Osteoblast (primary cell): ENCODE measurements at regions not wholly inside any gene's neighbourhood (a gene's known extent, or its start where the extent isn't known, plus 50 kb on each side); places are given as distances from the start of the nearest gene placed in this dataset.
"Not testable (repeated sequence)": the region's sequence is repeated elsewhere in the genome, so short reads cannot be mapped to it uniquely, and the experiment has no call there.

Experiments used
- DNase-seq: peaks from one replicate; pipeline ENCODE4 v3.0.0; 2011; ENCODE audit warnings: low spot score, mixed read lengths; ENCODE audit not compliant: insufficient read length; ENCODE audit errors: missing footprints
- H2AFZ ChIP-seq: 2 replicates; pipeline ENCODE4 v1.6.0; 2011; ENCODE audit warnings: mild to moderate bottlenecking, low read length
- H3K27ac ChIP-seq: 2 replicates; pipeline ENCODE4 v1.5.1; 2011; ENCODE audit warnings: mild to moderate bottlenecking, low read depth, low read length, moderate library complexity
- H3K27me3 ChIP-seq: 2 replicates; pipeline ENCODE4 v1.6.0; 2012; ENCODE audit warnings: mild to moderate bottlenecking, control low read depth, inconsistent platforms, low read length, moderate library complexity; ENCODE audit not compliant: insufficient read depth
- H3K36me3 ChIP-seq: 2 replicates; pipeline ENCODE4 v1.5.1; 2011; ENCODE audit warnings: mild to moderate bottlenecking, low read length, control low read depth, moderate library complexity; ENCODE audit not compliant: insufficient read depth
- H3K4me1 ChIP-seq: 2 replicates; pipeline ENCODE4 v1.5.1; 2011; ENCODE audit warnings: mild to moderate bottlenecking, low read length, control low read depth, moderate library complexity; ENCODE audit not compliant: insufficient read depth
- H3K4me2 ChIP-seq: 2 replicates; pipeline ENCODE4 v1.6.0; 2011; ENCODE audit warnings: mild to moderate bottlenecking, low read length; ENCODE audit not compliant: insufficient read depth
- H3K4me3 ChIP-seq: fragments of 200-600 bp; sonication (generic); 3 replicates; pipeline ENCODE4 v1.5.1; 2012; ENCODE audit warnings: mild to moderate bottlenecking, low read length, inconsistent platforms; ENCODE audit not compliant: insufficient read depth
- H3K79me2 ChIP-seq: 2 replicates; pipeline ENCODE4 v1.6.0; 2012; ENCODE audit warnings: mild to moderate bottlenecking, low read length, control low read depth, inconsistent platforms; ENCODE audit not compliant: insufficient read depth
- H3K9me3 ChIP-seq: 2 replicates; pipeline ENCODE4 v1.5.1; 2011; ENCODE audit warnings: low read depth, low read length, control low read depth
- H4K20me1 ChIP-seq: 2 replicates; pipeline ENCODE4 v1.6.0; 2012; ENCODE audit warnings: mild to moderate bottlenecking, low read length, control low read depth; ENCODE audit not compliant: insufficient read depth
- TF ChIP-seq, protein P1 (sequence below): IDR thresholded peaks from 2 replicates; pipeline ENCODE4 v1.5.1; 2011; ENCODE audit warnings: mild to moderate bottlenecking, low read depth, low read length, moderate library complexity; ENCODE audit errors: extremely low read depth

- Histone ChIP-seq H4K20me1 (no peaks in the 10 kb centered on the region), H3K4me2 (no peak overlapping the region), H3K79me2 (no peaks in the 10 kb centered on the region), H2AFZ (no peak overlapping the region), H3K4me3 (no peak overlapping the region), H3K9me3 (peaks cover 2% of the 10 kb centered on the region), H3K4me1 (no peaks in the 10 kb centered on the region), H3K27ac (no peak overlapping the region), H3K36me3 (no peaks in the 10 kb centered on the region), H3K27me3 (no peaks in the 10 kb centered on the region)
- TF ChIP-seq, protein P1, sequence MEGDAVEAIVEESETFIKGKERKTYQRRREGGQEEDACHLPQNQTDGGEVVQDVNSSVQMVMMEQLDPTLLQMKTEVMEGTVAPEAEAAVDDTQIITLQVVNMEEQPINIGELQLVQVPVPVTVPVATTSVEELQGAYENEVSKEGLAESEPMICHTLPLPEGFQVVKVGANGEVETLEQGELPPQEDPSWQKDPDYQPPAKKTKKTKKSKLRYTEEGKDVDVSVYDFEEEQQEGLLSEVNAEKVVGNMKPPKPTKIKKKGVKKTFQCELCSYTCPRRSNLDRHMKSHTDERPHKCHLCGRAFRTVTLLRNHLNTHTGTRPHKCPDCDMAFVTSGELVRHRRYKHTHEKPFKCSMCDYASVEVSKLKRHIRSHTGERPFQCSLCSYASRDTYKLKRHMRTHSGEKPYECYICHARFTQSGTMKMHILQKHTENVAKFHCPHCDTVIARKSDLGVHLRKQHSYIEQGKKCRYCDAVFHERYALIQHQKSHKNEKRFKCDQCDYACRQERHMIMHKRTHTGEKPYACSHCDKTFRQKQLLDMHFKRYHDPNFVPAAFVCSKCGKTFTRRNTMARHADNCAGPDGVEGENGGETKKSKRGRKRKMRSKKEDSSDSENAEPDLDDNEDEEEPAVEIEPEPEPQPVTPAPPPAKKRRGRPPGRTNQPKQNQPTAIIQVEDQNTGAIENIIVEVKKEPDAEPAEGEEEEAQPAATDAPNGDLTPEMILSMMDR, result no peak
- DNase-seq, result no peak
These were observed 493.5 kb upstream of the IMPG1 start for GRCh38 chr6:76565932-76566331.

DNA sequence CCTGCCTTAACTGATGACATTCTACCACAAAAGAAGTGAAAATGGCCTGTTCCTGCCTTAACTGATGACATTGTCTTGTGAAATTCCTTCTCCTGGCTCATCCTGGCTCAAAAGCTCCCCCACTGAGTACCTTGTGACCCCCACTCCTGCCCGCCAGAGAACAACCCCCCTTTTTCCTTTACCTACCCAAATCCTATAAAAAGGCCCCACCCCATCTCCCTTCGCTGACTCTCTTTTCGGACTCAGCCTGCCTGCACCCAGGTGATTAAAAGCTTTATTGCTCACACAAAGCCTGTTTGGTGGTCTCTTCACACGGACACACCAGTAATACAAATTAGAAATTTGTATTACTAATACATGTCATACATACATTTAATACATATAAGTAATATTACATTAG is 489.9 kb upstream of the IMPG1 start:
- H2AFZ ChIP-seq, H3K79me2 ChIP-seq, H3K27me3 ChIP-seq, H4K20me1 ChIP-seq, H3K4me2 ChIP-seq, H3K36me3 ChIP-seq, H3K4me3 ChIP-seq, H3K27ac ChIP-seq, DNase-seq, H3K9me3 ChIP-seq, H3K4me1 ChIP-seq: not testable (repeated sequence)

DNA sequence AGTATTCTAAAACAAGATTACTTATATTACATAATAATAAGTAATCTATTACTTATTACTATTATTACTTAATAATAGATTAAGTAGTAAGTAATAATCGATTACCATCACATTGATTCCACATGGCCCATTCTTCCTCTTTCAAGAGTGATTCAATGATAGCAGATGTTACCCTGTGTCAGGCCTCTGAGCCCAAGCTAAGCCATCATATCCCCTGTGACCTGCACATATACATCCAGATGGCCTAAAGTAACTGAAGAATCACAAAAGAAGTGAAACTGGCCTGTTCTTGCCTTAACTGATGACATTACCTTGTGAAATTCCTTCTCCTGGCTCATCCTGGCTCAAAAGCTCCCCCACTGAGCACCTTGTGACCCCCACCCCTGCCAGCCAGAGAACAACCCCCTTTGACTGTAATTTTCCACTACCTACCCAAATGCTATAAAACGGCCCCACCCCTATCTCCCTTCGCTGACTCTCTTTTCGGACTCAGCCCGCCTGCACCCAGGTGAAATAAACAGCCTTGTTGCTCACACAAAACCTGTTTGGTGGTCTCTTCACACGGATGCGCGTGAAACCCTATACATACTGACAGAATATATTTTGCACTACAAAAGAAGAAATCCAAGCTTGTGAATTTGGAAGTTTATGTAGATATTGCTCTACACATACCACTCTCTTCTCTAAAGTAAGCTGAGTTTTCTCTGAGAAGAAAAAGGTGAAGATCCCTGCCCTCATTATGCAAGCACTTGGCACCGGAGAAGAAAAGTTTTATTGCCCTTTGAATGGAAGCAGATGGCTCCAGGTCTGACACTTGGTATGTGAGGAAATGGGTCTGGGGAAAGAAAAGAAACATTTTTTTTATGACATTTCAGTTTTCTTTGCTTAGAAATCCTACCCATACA is 488.6 kb upstream of the IMPG1 start:
- H2AFZ ChIP-seq, DNase-seq, H3K4me3 ChIP-seq, H3K36me3 ChIP-seq, H3K9me3 ChIP-seq, H3K4me1 ChIP-seq, H3K4me2 ChIP-seq, H4K20me1 ChIP-seq, H3K27me3 ChIP-seq, H3K27ac ChIP-seq, H3K79me2 ChIP-seq: not testable (repeated sequence)

- H3K27ac ChIP-seq, result no peak overlapping the region
- H3K4me1 ChIP-seq, result no peaks in the 10 kb centered on the region
- DNase-seq, result no peak
- no peak overlapping the region for H2AFZ ChIP-seq
- H4K20me1 ChIP-seq, result no peaks in the 10 kb centered on the region
- no peaks in the 10 kb centered on the region for H3K9me3 ChIP-seq
- TF ChIP-seq, protein P1, result no peak
- no peak overlapping the region for H3K4me3 ChIP-seq
- no peak overlapping the region for H3K4me2 ChIP-seq
- H3K79me2 ChIP-seq, result no peaks in the 10 kb centered on the region
- no peaks in the 10 kb centered on the region for H3K27me3 ChIP-seq
- H3K36me3 ChIP-seq, result no peaks in the 10 kb centered on the region
These were observed 480.8 kb upstream of the IMPG1 start for GRCh38 chr6:76553256-76553655.

GRCh38 chr6:76552268-76552667 is 479.8 kb upstream of the IMPG1 start:
- no peak overlapping the region for H3K4me3 ChIP-seq
- H3K79me2 ChIP-seq, result no peaks in the 10 kb centered on the region
- H4K20me1 ChIP-seq, result no peaks in the 10 kb centered on the region
- TF ChIP-seq, protein P1, result no peak
- no peak for DNase-seq
- H3K36me3 ChIP-seq, result no peaks in the 10 kb centered on the region
- no peak overlapping the region for H3K4me2 ChIP-seq
- H2AFZ ChIP-seq, result no peak overlapping the region
- H3K9me3 ChIP-seq, result no peaks in the 10 kb centered on the region
- H3K27me3 ChIP-seq, result no peaks in the 10 kb centered on the region
- no peak overlapping the region for H3K27ac ChIP-seq
- H3K4me1 ChIP-seq, result no peaks in the 10 kb centered on the region
